AML-193 (cell line): ENCODE measurements at regions not wholly inside any gene's neighbourhood (a gene's known extent, or its start where the extent isn't known, plus 50 kb on each side); places are given as distances from the start of the nearest gene placed in this dataset.
"Not testable (repeated sequence)": the region's sequence is repeated elsewhere in the genome, so short reads cannot be mapped to it uniquely, and the experiment has no call there.

Experiments used
- DNase-seq, 2 experiments: peaks; one replicate each; lab custom pipeline; 2025; lab: John Stamatoyannopoulos, UW

- DNase-seq: no peak
These were observed 103.1 kb downstream of the VGLL3 start for GRCh38 chr3:86887876-86888275.

GRCh38 chr3:86880066-86880465 lies 110.9 kb downstream of the VGLL3 start:
- no peak for DNase-seq

GRCh38 chr3:86876504-86877181 lies 114.3 kb downstream of the VGLL3 start:
- not testable (repeated sequence) for DNase-seq

GRCh38 chr3:86874790-86875189 lies 116.2 kb downstream of the VGLL3 start:
- not testable (repeated sequence) for DNase-seq

- no peak for DNase-seq
These were observed 121.4 kb downstream of the VGLL3 start for GRCh38 chr3:86869566-86869965.

GRCh38 chr3:86867982-86868381 lies 123.0 kb downstream of the VGLL3 start:
- DNase-seq: no peak

- DNase-seq: no peak
These were observed 125.4 kb downstream of the VGLL3 start for GRCh38 chr3:86865506-86865905.

- no peak for DNase-seq
These were observed 134.2 kb downstream of the VGLL3 start for GRCh38 chr3:86856711-86857110.

- no peak for DNase-seq
These were observed 141.0 kb downstream of the VGLL3 start for GRCh38 chr3:86849991-86850390.

- DNase-seq: no peak
These were observed 145.2 kb downstream of the VGLL3 start for GRCh38 chr3:86845726-86846125.

- DNase-seq: no peak
These were observed 152.0 kb downstream of the VGLL3 start for GRCh38 chr3:86838927-86839326.

GRCh38 chr3:86837871-86838270 lies 153.1 kb downstream of the VGLL3 start:
- DNase-seq: no peak

- DNase-seq: no peak
These were observed 160.4 kb downstream of the VGLL3 start for GRCh38 chr3:86830566-86830965.

- DNase-seq: no peak
These were observed 162.2 kb downstream of the VGLL3 start for GRCh38 chr3:86828751-86829150.

GRCh38 chr3:86827582-86827981 lies 163.4 kb downstream of the VGLL3 start:
- not testable (repeated sequence) for DNase-seq

- no peak for DNase-seq
These were observed 164.7 kb downstream of the VGLL3 start for GRCh38 chr3:86826292-86826691.

GRCh38 chr3:86815880-86816279 lies 175.1 kb downstream of the VGLL3 start:
- DNase-seq: no peak

- no peak for DNase-seq
These were observed 175.9 kb downstream of the VGLL3 start for GRCh38 chr3:86814918-86815655.

GRCh38 chr3:86814321-86814720 lies 176.6 kb downstream of the VGLL3 start:
- no peak for DNase-seq

GRCh38 chr3:86801921-86802320 lies 189.0 kb downstream of the VGLL3 start:
- DNase-seq: no peak

- DNase-seq: no peak
These were observed 189.9 kb downstream of the VGLL3 start for GRCh38 chr3:86801066-86801465.

- no peak for DNase-seq
These were observed 190.8 kb downstream of the VGLL3 start for GRCh38 chr3:86800116-86800515.

- DNase-seq: no peak
These were observed 193.0 kb downstream of the VGLL3 start for GRCh38 chr3:86797946-86798345.
